Bronchial epithelial cell (primary cell): ENCODE measurements at regions not wholly inside any gene's neighbourhood (a gene's known extent, or its start where the extent isn't known, plus 50 kb on each side); places are given as distances from the start of the nearest gene placed in this dataset.
"Not testable (repeated sequence)": the region's sequence is repeated elsewhere in the genome, so short reads cannot be mapped to it uniquely, and the experiment has no call there.

Experiments
- DNase-seq: peaks from one replicate; pipeline ENCODE4 v3.0.0-alpha.2; 2010; ENCODE audit warnings: low read depth
- FAIRE-seq: peaks from 2 replicates; lab custom pipeline; 2011; peaks lifted over from hg19 to GRCh38; lab: Jason Lieb, UNC
- H3K27me3 ChIP-seq: 2 replicates; pipeline ENCODE4 v1.5.1; 2011; ENCODE audit warnings: low read length; ENCODE audit not compliant: control insufficient read depth, insufficient read depth
- H3K36me3 ChIP-seq: 2 replicates; pipeline ENCODE4 v1.5.1; 2011; ENCODE audit warnings: low read length; ENCODE audit not compliant: control insufficient read depth, insufficient read depth
- H3K4me3 ChIP-seq: 2 replicates; pipeline ENCODE4 v1.5.1; 2011; ENCODE audit warnings: mild to moderate bottlenecking, low read depth, low read length, control low read depth
- TF ChIP-seq, protein P1 (sequence below): IDR thresholded peaks from 2 replicates; pipeline ENCODE4 v1.5.1; 2011; ENCODE audit warnings: mild to moderate bottlenecking, moderate library complexity, low read length, control low read depth, inconsistent platforms; ENCODE audit not compliant: insufficient read depth, severe bottlenecking

DNA sequence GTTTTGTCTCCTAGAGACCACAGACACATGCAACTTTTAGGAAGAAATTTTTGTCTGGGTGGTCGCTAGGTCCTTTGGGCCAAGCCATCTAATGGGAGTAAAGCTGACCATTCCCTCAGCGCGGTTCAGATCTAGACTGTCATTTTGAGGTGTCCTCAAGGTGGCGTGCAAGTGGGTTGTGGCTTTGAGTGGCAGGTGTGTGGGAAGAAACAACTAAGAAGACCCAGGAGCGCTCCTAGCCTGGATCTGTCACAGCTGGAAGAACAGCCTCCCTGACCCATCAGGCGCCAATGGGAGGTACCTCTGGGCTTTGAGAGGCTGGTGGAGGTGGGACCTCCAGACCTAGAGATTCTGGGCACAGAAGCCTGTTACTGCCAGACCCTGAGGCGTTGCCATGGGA, 645.1 kb downstream of the KCNJ18 start:
- FAIRE-seq: no peak
- H3K36me3 ChIP-seq: no peaks in the 10 kb centered on the region
- no peak overlapping the region for H3K4me3 ChIP-seq
- DNase-seq: no peak
- TF ChIP-seq, protein P1, sequence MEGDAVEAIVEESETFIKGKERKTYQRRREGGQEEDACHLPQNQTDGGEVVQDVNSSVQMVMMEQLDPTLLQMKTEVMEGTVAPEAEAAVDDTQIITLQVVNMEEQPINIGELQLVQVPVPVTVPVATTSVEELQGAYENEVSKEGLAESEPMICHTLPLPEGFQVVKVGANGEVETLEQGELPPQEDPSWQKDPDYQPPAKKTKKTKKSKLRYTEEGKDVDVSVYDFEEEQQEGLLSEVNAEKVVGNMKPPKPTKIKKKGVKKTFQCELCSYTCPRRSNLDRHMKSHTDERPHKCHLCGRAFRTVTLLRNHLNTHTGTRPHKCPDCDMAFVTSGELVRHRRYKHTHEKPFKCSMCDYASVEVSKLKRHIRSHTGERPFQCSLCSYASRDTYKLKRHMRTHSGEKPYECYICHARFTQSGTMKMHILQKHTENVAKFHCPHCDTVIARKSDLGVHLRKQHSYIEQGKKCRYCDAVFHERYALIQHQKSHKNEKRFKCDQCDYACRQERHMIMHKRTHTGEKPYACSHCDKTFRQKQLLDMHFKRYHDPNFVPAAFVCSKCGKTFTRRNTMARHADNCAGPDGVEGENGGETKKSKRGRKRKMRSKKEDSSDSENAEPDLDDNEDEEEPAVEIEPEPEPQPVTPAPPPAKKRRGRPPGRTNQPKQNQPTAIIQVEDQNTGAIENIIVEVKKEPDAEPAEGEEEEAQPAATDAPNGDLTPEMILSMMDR: no peak
- H3K27me3 ChIP-seq: no peaks in the 10 kb centered on the region

- not testable (repeated sequence) for H3K27me3 ChIP-seq, DNase-seq, H3K4me3 ChIP-seq, FAIRE-seq, H3K36me3 ChIP-seq
Observed at GRCh38 chr17:22356603-22357002, 664.3 kb downstream of the KCNJ18 start.

GRCh38 chr17:22370988-22371387, 678.7 kb downstream of the KCNJ18 start:
- DNase-seq, FAIRE-seq, H3K27me3 ChIP-seq, H3K4me3 ChIP-seq, H3K36me3 ChIP-seq: not testable (repeated sequence)

GRCh38 chr17:22373911-22374310, 681.6 kb downstream of the KCNJ18 start:
- no peaks in the 10 kb centered on the region for H3K36me3 ChIP-seq
- no peak for FAIRE-seq
- H3K27me3 ChIP-seq: no peaks in the 10 kb centered on the region
- TF ChIP-seq, protein P1: no peak
- no peak for DNase-seq
- H3K4me3 ChIP-seq: no peak overlapping the region

DNA sequence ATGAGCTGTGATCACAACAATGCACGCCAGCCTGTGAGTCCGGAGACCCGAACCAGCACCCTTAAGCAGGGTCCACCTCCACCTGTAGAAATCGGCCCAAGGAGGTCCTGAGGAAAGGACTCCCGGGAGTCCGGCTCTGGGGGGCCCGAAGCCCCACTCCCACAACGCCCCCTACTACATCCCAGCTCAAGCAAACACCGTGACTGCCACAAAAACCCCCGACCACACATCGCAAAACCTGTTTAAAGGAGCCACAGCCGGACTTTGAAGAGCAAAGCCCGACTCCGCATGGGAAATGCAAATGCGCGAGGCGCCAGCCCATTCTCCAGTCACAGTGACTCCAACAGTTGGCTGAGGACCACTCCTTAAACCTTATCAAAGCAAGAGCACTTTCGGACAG, 682.4 kb downstream of the KCNJ18 start:
- no peak for FAIRE-seq

GRCh38 chr17:22376747-22377146, 684.4 kb downstream of the KCNJ18 start:
- not testable (repeated sequence) for H3K27me3 ChIP-seq, H3K4me3 ChIP-seq, FAIRE-seq, DNase-seq, H3K36me3 ChIP-seq

More for the DNA sequence above, 682.4 kb downstream of the KCNJ18 start:
- TF ChIP-seq, protein P1: no peak
- no peak for DNase-seq
- Histone ChIP-seq H3K4me3 (no peak overlapping the region), H3K36me3 (no peaks in the 10 kb centered on the region), H3K27me3 (no peaks in the 10 kb centered on the region)

DNA sequence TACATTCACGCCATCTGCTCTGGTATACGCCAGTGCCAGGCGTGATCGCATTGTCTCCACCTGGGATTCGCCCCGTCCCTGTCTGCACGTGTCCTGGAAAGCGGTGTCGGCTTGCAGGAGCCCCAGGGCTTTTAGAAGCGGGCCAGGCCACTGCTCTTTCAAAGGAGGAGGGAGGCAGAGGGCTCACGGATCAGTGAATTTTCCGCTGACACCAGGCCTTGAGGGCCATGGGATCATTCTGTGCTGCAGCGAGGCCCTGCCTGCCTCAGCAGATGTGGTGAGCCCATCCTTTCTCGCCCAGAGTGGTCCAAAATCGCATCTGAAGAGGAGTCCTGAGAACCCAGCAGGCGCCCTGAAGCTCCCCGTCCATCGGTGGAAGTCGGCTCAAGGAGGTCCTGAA, 686.4 kb downstream of the KCNJ18 start:
- H3K36me3 ChIP-seq, DNase-seq, H3K4me3 ChIP-seq, H3K27me3 ChIP-seq, FAIRE-seq: not testable (repeated sequence)

DNA sequence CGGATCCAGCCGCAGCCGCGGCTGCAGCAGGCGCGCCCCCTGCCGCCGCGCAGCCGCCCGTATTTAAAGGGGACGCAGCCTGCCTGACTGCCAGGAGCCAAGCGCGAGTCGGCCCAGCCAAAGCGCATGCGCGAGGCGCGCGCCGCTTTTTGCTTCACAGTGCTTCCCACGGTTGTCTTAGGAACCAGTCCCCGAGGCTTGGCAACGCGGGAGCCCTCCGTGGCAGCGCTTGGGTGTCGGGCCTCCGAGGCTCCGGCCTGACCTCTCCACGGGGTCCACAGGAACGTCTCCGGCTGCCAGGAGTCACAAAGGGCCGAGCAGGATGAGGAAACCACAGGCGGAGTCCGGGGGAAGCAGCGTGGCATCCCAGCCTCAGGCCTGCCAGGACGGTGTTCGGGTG, 689.3 kb downstream of the KCNJ18 start:
- not testable (repeated sequence) for H3K27me3 ChIP-seq, DNase-seq, FAIRE-seq, H3K4me3 ChIP-seq, H3K36me3 ChIP-seq

DNA sequence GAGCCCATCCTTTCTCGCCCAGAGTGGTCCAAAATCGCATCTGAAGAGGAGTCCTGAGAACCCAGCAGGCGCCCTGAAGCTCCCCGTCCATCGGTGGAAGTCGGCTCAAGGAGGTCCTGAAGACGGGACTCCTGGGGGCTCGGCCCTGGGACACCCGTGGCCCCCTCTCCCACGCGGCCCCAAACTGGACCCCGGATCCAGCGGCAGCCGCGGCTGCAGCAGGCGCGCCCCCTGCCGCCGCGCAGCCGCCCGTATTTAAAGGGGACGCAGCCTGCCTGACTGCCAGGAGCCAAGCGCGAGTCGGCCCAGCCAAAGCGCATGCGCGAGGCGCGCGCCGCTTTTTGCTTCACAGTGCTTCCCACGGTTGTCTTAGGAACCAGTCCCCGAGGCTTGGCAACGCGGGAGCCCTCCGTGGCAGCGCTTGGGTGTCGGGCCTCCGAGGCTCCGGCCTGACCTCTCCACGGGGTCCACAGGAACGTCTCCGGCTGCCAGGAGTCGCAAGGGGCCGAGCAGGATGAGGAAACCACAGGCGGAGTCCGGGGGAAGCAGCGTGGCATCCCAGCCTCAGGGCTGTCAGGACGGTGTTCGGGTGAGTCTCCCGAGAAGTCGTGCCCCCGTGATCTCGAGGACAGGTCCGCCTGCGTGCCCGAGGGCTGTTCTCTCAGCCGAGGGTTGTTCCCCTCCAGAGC, 691.6 kb downstream of the KCNJ18 start:
- not testable (repeated sequence) for H3K36me3 ChIP-seq, DNase-seq, H3K4me3 ChIP-seq, H3K27me3 ChIP-seq, FAIRE-seq

DNA sequence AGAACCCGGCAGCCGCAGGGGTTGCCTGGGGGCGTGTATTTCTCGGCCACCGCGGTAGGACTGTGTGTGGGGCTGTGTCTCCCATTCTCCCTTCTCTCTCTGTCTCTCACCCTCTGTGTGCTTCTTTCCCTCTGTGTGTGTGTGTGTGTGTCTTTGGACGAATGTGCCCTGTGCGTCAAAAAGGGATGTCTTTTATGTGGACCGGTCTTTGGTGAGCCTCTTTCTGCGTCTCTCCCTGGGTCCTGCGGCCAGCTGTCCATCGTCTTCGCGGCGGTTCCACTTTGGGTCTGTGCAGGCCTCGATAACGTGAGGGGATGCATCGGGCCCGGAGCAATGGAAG, 692.1 kb downstream of the KCNJ18 start:
- H3K27me3 ChIP-seq, H3K36me3 ChIP-seq, FAIRE-seq, H3K4me3 ChIP-seq, DNase-seq: not testable (repeated sequence)

DNA sequence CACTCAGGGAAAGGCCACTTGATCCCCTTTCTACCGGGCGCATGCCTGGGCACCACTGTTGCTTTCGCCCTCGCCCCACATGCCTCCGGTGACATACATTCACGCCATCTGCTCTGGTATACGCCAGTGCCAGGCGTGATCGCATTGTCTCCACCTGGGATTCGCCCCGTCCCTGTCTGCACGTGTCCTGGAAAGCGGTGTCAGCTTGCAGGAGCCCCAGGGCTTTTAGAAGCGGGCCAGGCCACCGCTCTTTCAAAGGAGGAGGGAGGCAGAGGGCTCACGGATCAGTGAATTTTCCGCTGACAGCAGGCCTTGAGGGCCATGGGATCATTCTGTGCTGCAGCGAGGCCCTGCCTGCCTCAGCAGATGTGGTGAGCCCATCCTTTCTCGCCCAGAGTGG, 706.1 kb downstream of the KCNJ18 start:
- not testable (repeated sequence) for FAIRE-seq, H3K4me3 ChIP-seq, H3K36me3 ChIP-seq, H3K27me3 ChIP-seq, DNase-seq

GRCh38 chr17:22399037-22399436, 706.7 kb downstream of the KCNJ18 start:
- not testable (repeated sequence) for FAIRE-seq, H3K36me3 ChIP-seq, DNase-seq, H3K4me3 ChIP-seq, H3K27me3 ChIP-seq
